ENCODE measurements at regions not wholly inside any gene's neighbourhood (a gene's known extent, or its start where the extent isn't known, plus 50 kb on each side); places are given as distances from the start of the nearest gene placed in this dataset.
A peak's percentile ranks its signal among the peaks of the same experiment; 100 is the strongest.

GRCh38 chr10:106271237-106271636, 893.3 kb downstream of the SORCS1 start:
- Histone ChIP-seq H3K27me3 (ENCODE audit: insufficient read depth) (no peaks in the 10 kb centered on the region), H3K4me3 (no peak overlapping the region), H3K79me2 (replicated peaks; ENCODE audit: insufficient read depth) (no peaks in the 10 kb centered on the region), H3K4me1 (ENCODE audit: insufficient read depth) (no peaks in the 10 kb centered on the region), H3K9me2 (ENCODE audit: insufficient read depth) (peaks cover 12% of the 10 kb centered on the region; the same call in 1 of the 2 replicates), H4K20me1 (replicated peaks; ENCODE audit: insufficient read depth) (no peaks in the 10 kb centered on the region), H3K36me3 (ENCODE audit: insufficient read depth) (no peaks in the 10 kb centered on the region), H3K27ac (ENCODE audit: low read depth) (no peak overlapping the region), H3K4me2 (no peak overlapping the region), H2AFZ (no peak overlapping the region), H3F3A (replicated peaks; ENCODE audit: low read depth) (no peaks in the 10 kb centered on the region)
- no peaks in the 10 kb centered on the region for H3K27me3 Mint-ChIP-seq (ENCODE audit: insufficient read depth, low read depth, poor library complexity)
- TF ChIP-seq CTCF (conservative IDR thresholded peaks at IDR 0.05; ENCODE audit: low read depth in 2 of 2) (peak; percentile 23 to 50; a peak in 3 of 4 replicates), STAT1 (IDR thresholded peaks at IDR 0.05; ENCODE audit: unreplicated experiment) (no peak)
- ATAC-seq, result no peak
- DNase-seq (ENCODE audit: low spot score), result no peak
- H3K27ac Mint-ChIP-seq, result no peak overlapping the region
- no peaks in the 10 kb centered on the region for H3K4me1 Mint-ChIP-seq
- H3K9me3 Mint-ChIP-seq, result no peaks in the 10 kb centered on the region
- H3K36me3 Mint-ChIP-seq (ENCODE audit: low read depth), result no peaks in the 10 kb centered on the region
- no peak overlapping the region for H3K4me3 Mint-ChIP-seq

- Histone ChIP-seq H3K9me2 (ENCODE audit: insufficient read depth) (peaks cover 8% of the 10 kb centered on the region; the same call in 1 of the 2 replicates), H3F3A (replicated peaks; ENCODE audit: low read depth) (no peaks in the 10 kb centered on the region), H3K36me3 (ENCODE audit: insufficient read depth) (no peaks in the 10 kb centered on the region), H4K20me1 (replicated peaks; ENCODE audit: insufficient read depth) (no peaks in the 10 kb centered on the region), H2AFZ (no peak overlapping the region), H3K4me1 (ENCODE audit: insufficient read depth) (no peaks in the 10 kb centered on the region), H3K27ac (ENCODE audit: low read depth) (no peak overlapping the region), H3K79me2 (replicated peaks; ENCODE audit: insufficient read depth) (no peaks in the 10 kb centered on the region), H3K27me3 (ENCODE audit: insufficient read depth) (no peaks in the 10 kb centered on the region), H3K4me2 (no peak overlapping the region), H3K4me3 (no peak overlapping the region)
- Mint-ChIP-seq H3K4me3 (no peak overlapping the region), H3K9me3 (no peaks in the 10 kb centered on the region), H3K36me3 (ENCODE audit: low read depth) (no peaks in the 10 kb centered on the region), H3K27ac (no peak overlapping the region), H3K27me3 (ENCODE audit: insufficient read depth, low read depth, poor library complexity) (no peaks in the 10 kb centered on the region), H3K4me1 (peaks cover 5% of the 10 kb centered on the region; the same call in 2 of the 3 replicates)
- no peak for TF ChIP-seq ZNF114 (CRISPR knock-in tag; IDR thresholded peaks at IDR 0.05)
- TF ChIP-seq CREB1 (CRISPR knock-in tag; IDR thresholded peaks at IDR 0.05; ENCODE audit: low read depth), result no peak
- TF ChIP-seq REST (IDR thresholded peaks at IDR 0.05; ENCODE audit: unreplicated experiment), result no peak
- no peak for TF ChIP-seq ETS1 (IDR thresholded peaks at IDR 0.05)
- TF ChIP-seq POLR2AphosphoS5 (IDR thresholded peaks at IDR 0.05; ENCODE audit: low read depth), result no peak
- no peak for TF ChIP-seq JUNB (IDR thresholded peaks at IDR 0.05; ENCODE audit: unreplicated experiment)
- TF ChIP-seq STAT1 (IDR thresholded peaks at IDR 0.05; ENCODE audit: unreplicated experiment), result no peak
- TF ChIP-seq NANOG (IDR thresholded peaks at IDR 0.05; ENCODE audit: borderline replicate concordance), result no peak
- TF ChIP-seq ZNF331 (CRISPR knock-in tag; IDR thresholded peaks at IDR 0.05; ENCODE audit: low read depth), result no peak
- no peak for TF ChIP-seq EZH2 (IDR thresholded peaks at IDR 0.05; ENCODE audit: low read depth, unreplicated experiment)
- DNase-seq (ENCODE audit: low spot score) (no peak), ATAC-seq (no peak)
These were observed 896.5 kb downstream of the SORCS1 start for GRCh38 chr10:106268000-106268399.

Data from GM23338 (cell line).